Mesenchymal stem cell (in vitro differentiated cells and primary cell): ENCODE measurements at regions not wholly inside any gene's neighbourhood (a gene's known extent, or its start where the extent isn't known, plus 50 kb on each side); places are given as distances from the start of the nearest gene placed in this dataset.
"Not testable (repeated sequence)": the region's sequence is repeated elsewhere in the genome, so short reads cannot be mapped to it uniquely, and the experiment has no call there.

Experiments
- DNase-seq: peaks from one replicate; pipeline ENCODE4 v3.0.0-alpha.2; 2013
- H2AFZ ChIP-seq: one replicate; pipeline ENCODE4 v1.6.1; 2013; ENCODE audit warnings: low read depth, mild to moderate bottlenecking, control low read depth, inconsistent platforms, low read length, moderate library complexity
- H2AK5ac ChIP-seq: 2 replicates; pipeline ENCODE4 v1.6.1; 2013; ENCODE audit warnings: low read length, moderate library complexity, mild to moderate bottlenecking, inconsistent platforms; ENCODE audit not compliant: severe bottlenecking
- H2BK120ac ChIP-seq: one replicate; pipeline ENCODE4 v1.6.1; 2013; ENCODE audit warnings: low read depth, mild to moderate bottlenecking, inconsistent platforms, low read length, moderate library complexity
- H2BK12ac ChIP-seq, 2 experiments: one replicate each; pipeline ENCODE4 v1.6.1; 2013; ENCODE audit warnings: inconsistent platforms in 2 of 2, low read length in 2 of 2, mild to moderate bottlenecking in 2 of 2, moderate library complexity in 2 of 2, control low read depth in 1 of 2
- H2BK15ac ChIP-seq: one replicate; pipeline ENCODE4 v1.6.1; 2013; ENCODE audit warnings: mild to moderate bottlenecking, low read depth, inconsistent platforms; ENCODE audit not compliant: poor library complexity, severe bottlenecking
- H2BK5ac ChIP-seq: 2 replicates; pipeline ENCODE4 v1.6.1; 2013; ENCODE audit warnings: low read depth, mild to moderate bottlenecking, low read length, control low read depth, inconsistent platforms; ENCODE audit not compliant: poor library complexity, severe bottlenecking
- H3K14ac ChIP-seq, 2 experiments: one replicate each; pipeline ENCODE4 v1.6.1; 2013; ENCODE audit warnings: inconsistent platforms in 2 of 2, low read length in 2 of 2, control low read depth in 1 of 2, mild to moderate bottlenecking in 1 of 2, moderate library complexity in 1 of 2
- H3K18ac ChIP-seq, 2 experiments: one replicate each; pipeline ENCODE4 v1.6.1; 2013; ENCODE audit warnings: inconsistent platforms in 2 of 2, low read length in 2 of 2, control low read depth in 1 of 2, low read depth in 1 of 2, mild to moderate bottlenecking in 1 of 2
- H3K23ac ChIP-seq, 2 experiments: one replicate each; pipeline ENCODE4 v1.6.1; 2013; ENCODE audit warnings: inconsistent platforms in 2 of 2, low read length in 2 of 2, mild to moderate bottlenecking in 2 of 2, moderate library complexity in 2 of 2, control low read depth in 1 of 2
- H3K27ac ChIP-seq: 2 replicates; pipeline ENCODE4 v1.5.1; 2013; ENCODE audit warnings: mild to moderate bottlenecking, moderate library complexity, low read length, control low read depth, inconsistent platforms; ENCODE audit not compliant: poor library complexity, severe bottlenecking
- H3K27me3 ChIP-seq, 2 experiments: 2 replicates each; pipeline versions ENCODE4 v1.6.1 to v1.7.0; 2013; ENCODE audit warnings: low read length in 2 of 2, mild to moderate bottlenecking in 2 of 2, moderate library complexity in 2 of 2, control low read depth in 1 of 2, inconsistent platforms in 1 of 2; ENCODE audit not compliant: control insufficient read depth in 1 of 2, insufficient read depth in 1 of 2
- H3K36me3 ChIP-seq, 2 experiments: 2 replicates each; pipeline versions ENCODE4 v1.6.1 to v1.7.0; 2013; ENCODE audit warnings: low read length in 2 of 2, control low read depth in 1 of 2, inconsistent platforms in 1 of 2, low read depth in 1 of 2, mild to moderate bottlenecking in 1 of 2; ENCODE audit not compliant: insufficient read depth in 2 of 2, control insufficient read depth in 1 of 2
- H3K4ac ChIP-seq, 2 experiments: one replicate each; pipeline ENCODE4 v1.6.1; 2013; ENCODE audit warnings: inconsistent platforms in 2 of 2, low read length in 2 of 2, mild to moderate bottlenecking in 2 of 2, moderate library complexity in 2 of 2, control low read depth in 1 of 2, low read depth in 1 of 2
- H3K4me1 ChIP-seq: 2 replicates; pipeline ENCODE4 v1.6.1; 2013; ENCODE audit warnings: low read depth, low read length, control low read depth; ENCODE audit not compliant: control insufficient read depth, insufficient read depth
- H3K4me2 ChIP-seq: 2 replicates; pipeline ENCODE4 v1.6.1; 2013; ENCODE audit warnings: low read length, mild to moderate bottlenecking, inconsistent platforms; ENCODE audit not compliant: poor library complexity, severe bottlenecking
- H3K4me3 ChIP-seq, 2 experiments: 2 replicates each; pipeline versions ENCODE4 v1.5.1 to v1.7.0; 2013; ENCODE audit warnings: low read length in 2 of 2, mild to moderate bottlenecking in 2 of 2, control low read depth in 1 of 2, low read depth in 1 of 2; ENCODE audit not compliant: insufficient read depth in 1 of 2
- H3K79me1 ChIP-seq: replicated peaks from 2 replicates; pipeline ENCODE4 v1.6.1; 2013; ENCODE audit warnings: mild to moderate bottlenecking, control low read depth, low read length, inconsistent platforms; ENCODE audit not compliant: poor library complexity, severe bottlenecking
- H3K9ac ChIP-seq: 2 replicates; pipeline ENCODE4 v1.7.0; 2013; ENCODE audit warnings: mild to moderate bottlenecking, low read length, moderate library complexity
- H3K9me3 ChIP-seq: 2 replicates; pipeline ENCODE4 v1.7.0; 2013; ENCODE audit warnings: mild to moderate bottlenecking, low read length; ENCODE audit not compliant: control insufficient read depth
- H4K8ac ChIP-seq: one replicate; pipeline ENCODE4 v1.6.1; 2013; ENCODE audit warnings: inconsistent platforms, mild to moderate bottlenecking, low read length, moderate library complexity
- H4K91ac ChIP-seq: one replicate; pipeline ENCODE4 v1.6.1; 2013; ENCODE audit warnings: mild to moderate bottlenecking, low read length, inconsistent platforms
- WGBS: methylation state at CpG from one replicate; pipeline ENCODE4 v1.1.7; 2013; ENCODE audit warnings: mixed read lengths; 5-methylcytosine and 5-hydroxymethylcytosine counted together

DNA sequence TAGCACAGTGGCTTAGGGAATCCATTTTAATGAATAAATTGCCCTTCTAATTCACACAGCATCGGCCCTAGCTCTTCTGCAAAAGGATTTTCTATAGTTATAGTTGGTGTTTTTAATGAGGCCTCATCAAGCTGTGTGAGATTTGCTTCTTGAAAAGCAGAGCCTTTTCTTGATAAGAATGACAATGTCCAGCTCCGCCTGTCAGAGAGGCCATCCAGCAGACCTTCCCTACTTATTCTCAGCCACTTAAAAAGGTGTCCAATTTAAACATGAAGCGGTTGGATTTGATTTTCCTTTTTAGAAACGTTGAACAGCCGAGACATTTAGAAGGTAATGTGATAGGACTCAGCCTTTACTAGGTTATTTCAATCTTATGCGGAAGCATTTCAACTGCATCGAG lies 134.4 kb downstream of the ZNF608 start:
- Histone ChIP-seq H2BK12ac (no peak overlapping the region), H3K4me2 (no peak overlapping the region), H3K9me3 (no peaks in the 10 kb centered on the region), H3K4ac (no peak overlapping the region), H3K36me3 (no peaks in the 10 kb centered on the region), H3K27ac (no peak overlapping the region), H3K18ac (no peak overlapping the region), H3K23ac (no peak overlapping the region), H3K14ac (no peak overlapping the region), H2AK5ac (no peak overlapping the region), H2AFZ (no peak overlapping the region), H3K4me3 (no peak overlapping the region), H2BK5ac (no peak overlapping the region), H3K9ac (no peak overlapping the region), H2BK120ac (peak overlapping the region; percentile 34), H4K8ac (no peak overlapping the region), H2BK15ac (no peak overlapping the region), H3K79me1 (no peaks in the 10 kb centered on the region), H4K91ac (no peak overlapping the region), H3K4me1 (no peaks in the 10 kb centered on the region), H3K27me3 (no peaks in the 10 kb centered on the region)
- DNase-seq: no peak
- 74% methylated on average over 6 of the region's 7 CpGs for WGBS

DNA sequence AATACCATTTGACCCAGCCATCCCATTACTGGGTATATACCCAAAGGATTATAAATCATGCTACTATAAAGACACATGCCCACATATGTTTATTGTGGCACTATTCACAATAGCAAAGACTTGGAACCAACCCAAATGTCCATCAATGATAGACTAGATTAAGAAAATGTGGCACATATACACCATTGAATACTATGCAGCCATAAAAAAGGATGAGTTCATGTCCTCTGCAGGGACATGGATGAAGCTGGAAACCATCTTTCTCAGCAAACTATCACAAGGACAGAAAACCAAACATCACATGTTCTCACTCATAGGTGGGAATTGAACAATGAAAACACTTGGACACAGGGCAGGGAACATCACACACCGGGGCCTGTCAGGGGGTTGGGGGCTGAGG lies 135.2 kb downstream of the ZNF608 start:
- H3K4ac ChIP-seq, H3K4me3 ChIP-seq, H4K91ac ChIP-seq, H3K4me2 ChIP-seq, DNase-seq, H3K27ac ChIP-seq, H2BK12ac ChIP-seq, H4K8ac ChIP-seq, H3K27me3 ChIP-seq, H3K4me1 ChIP-seq, H3K18ac ChIP-seq, H3K9ac ChIP-seq, H2BK120ac ChIP-seq, H2BK15ac ChIP-seq, H3K14ac ChIP-seq, H3K36me3 ChIP-seq, H3K9me3 ChIP-seq, H3K23ac ChIP-seq, H3K79me1 ChIP-seq, H2BK5ac ChIP-seq, H2AFZ ChIP-seq, H2AK5ac ChIP-seq: not testable (repeated sequence)
- 100% methylated on average over 1 of the region's 1 CpG for WGBS

DNA sequence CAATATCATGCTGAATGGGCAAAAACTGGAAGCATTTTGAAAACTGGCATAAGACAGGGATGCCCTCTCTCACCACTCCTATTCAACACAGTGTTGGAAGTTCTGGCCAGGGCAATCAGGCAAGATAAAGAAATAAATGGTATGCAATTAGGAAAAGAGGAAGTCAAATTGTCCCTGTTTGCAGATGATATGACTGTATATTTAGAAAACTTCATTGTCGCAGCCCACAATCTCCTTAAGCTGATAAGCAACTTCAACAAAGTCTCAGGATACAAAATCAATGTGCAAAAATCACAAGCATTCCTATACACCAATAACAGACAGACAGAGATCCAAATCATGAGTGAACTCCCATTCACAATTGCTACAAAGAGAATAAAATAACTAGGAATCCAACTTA lies 136.8 kb downstream of the ZNF608 start:
- not testable (repeated sequence) for DNase-seq, H3K23ac ChIP-seq, H4K8ac ChIP-seq, H3K4me2 ChIP-seq, H2BK15ac ChIP-seq, H3K4me1 ChIP-seq, H3K14ac ChIP-seq, H3K9ac ChIP-seq, H2BK5ac ChIP-seq, H4K91ac ChIP-seq, H3K36me3 ChIP-seq, H3K18ac ChIP-seq, H3K4me3 ChIP-seq, H2BK120ac ChIP-seq, H3K27me3 ChIP-seq, H2AFZ ChIP-seq, H3K9me3 ChIP-seq, H2BK12ac ChIP-seq, H3K27ac ChIP-seq, H3K4ac ChIP-seq, H2AK5ac ChIP-seq, H3K79me1 ChIP-seq
- 100% methylated on average over 1 of the region's 1 CpG for WGBS

DNA sequence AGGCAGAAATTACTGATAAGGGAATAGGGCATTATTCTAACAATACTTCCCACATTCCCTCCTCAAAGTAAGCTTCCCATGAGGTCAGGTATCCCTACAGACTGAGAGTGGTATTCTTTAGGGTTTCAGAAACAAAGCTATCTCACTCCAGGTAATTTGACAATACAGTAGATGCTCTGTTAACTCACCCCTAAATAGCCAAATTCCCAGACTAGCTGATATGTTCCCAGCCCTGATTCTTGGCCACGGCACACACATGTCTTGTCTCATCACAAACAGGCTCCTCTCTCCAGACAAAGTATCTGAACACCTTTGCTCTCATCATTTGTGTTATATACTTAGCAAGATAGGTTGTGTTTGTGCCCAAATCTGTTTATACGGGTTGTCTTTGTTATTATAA lies 139.9 kb downstream of the ZNF608 start:
- Histone ChIP-seq H3K4ac (no peak overlapping the region), H3K27ac (no peak overlapping the region), H3K36me3 (no peaks in the 10 kb centered on the region), H3K18ac (no peak overlapping the region), H3K79me1 (no peaks in the 10 kb centered on the region), H2BK15ac (no peak overlapping the region), H4K91ac (no peak overlapping the region), H3K9me3 (no peaks in the 10 kb centered on the region), H3K14ac (no peak overlapping the region), H3K4me2 (no peak overlapping the region), H3K4me3 (no peak overlapping the region), H3K23ac (no peak overlapping the region), H3K4me1 (no peaks in the 10 kb centered on the region), H2BK12ac (no peak overlapping the region), H3K27me3 (no peaks in the 10 kb centered on the region), H2BK5ac (no peak overlapping the region), H2BK120ac (no peak overlapping the region), H2AK5ac (peak overlapping the region; percentile 86), H4K8ac (no peak overlapping the region), H2AFZ (no peak overlapping the region), H3K9ac (no peak overlapping the region)
- no peak for DNase-seq
- WGBS: no CpG with 5 or more reads among the region's 2 CpGs
